T-helper 1 cell treated with Interleukin-12 subunit alpha and Interleukin-12 subunit beta and Interleukin-4 antibody, amounts not matched to agents 30 μg/mL and 1 μg/mL, for 36 hours (primary cell): ENCODE measurements at regions not wholly inside any gene's neighbourhood (a gene's known extent, or its start where the extent isn't known, plus 50 kb on each side); places are given as distances from the start of the nearest gene placed in this dataset.
"Not testable (repeated sequence)": the region's sequence is repeated elsewhere in the genome, so short reads cannot be mapped to it uniquely, and the experiment has no call there.

ENCODE experiments used
- H3K27ac Mint-ChIP-seq: one replicate; pipeline ENCODE4 v1.8.0; 2021; ENCODE audit warnings: mild to moderate bottlenecking, mixed read lengths
- H3K27me3 Mint-ChIP-seq: one replicate; pipeline ENCODE4 v1.8.0; 2021; ENCODE audit warnings: low read depth, mixed read lengths
- H3K36me3 Mint-ChIP-seq: one replicate; pipeline ENCODE4 v1.8.0; 2021; ENCODE audit warnings: low read depth, mixed read lengths
- H3K4me1 Mint-ChIP-seq: one replicate; pipeline ENCODE4 v1.8.0; 2021; ENCODE audit warnings: low read depth, mixed read lengths
- H3K4me3 Mint-ChIP-seq: one replicate; pipeline ENCODE4 v1.8.0; 2021; ENCODE audit warnings: mild to moderate bottlenecking, moderate library complexity, mixed read lengths
- H3K9me3 Mint-ChIP-seq: one replicate; pipeline ENCODE4 v1.8.0; 2021; ENCODE audit warnings: mixed read lengths

DNA sequence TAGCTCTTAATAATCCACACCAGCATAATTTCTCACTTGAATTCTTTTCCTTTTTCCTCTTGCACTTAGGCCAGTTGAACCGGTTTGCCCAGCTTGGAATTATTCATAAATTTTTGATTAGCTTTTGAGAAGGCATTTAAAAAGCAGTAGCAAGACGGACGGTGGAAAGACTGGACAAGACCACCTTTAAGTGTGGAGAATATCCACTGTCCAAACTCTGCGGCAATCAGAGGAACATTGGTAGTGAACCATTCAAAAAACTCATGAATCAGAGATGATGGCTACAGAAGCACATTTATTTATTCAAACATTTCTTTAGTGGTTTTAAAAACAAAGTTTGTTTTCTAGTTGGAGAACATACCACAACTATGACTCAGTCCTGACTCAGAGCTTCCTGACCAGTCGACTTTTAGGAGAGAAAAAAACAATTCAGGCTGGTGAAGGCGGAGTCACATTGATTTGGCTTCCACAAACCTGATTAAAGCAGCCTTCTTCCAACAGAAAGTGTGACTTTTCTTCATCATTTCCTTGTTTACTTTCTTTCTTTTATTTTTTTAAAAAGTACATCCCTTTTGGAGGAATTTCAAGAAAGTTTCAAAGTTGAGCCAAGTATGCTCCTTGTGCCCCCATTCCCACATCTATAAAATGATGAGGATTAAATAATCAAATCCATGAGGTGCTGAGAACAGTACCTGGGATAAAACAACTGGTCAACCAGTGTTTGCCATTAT lies 128.8 kb downstream of the ADSS2 start:
- H3K27ac Mint-ChIP-seq = peak overlapping the region; percentile 80
- no peaks in the 10 kb centered on the region for H3K27me3 Mint-ChIP-seq
- peaks cover 67% of the 10 kb centered on the region for H3K4me1 Mint-ChIP-seq

DNA sequence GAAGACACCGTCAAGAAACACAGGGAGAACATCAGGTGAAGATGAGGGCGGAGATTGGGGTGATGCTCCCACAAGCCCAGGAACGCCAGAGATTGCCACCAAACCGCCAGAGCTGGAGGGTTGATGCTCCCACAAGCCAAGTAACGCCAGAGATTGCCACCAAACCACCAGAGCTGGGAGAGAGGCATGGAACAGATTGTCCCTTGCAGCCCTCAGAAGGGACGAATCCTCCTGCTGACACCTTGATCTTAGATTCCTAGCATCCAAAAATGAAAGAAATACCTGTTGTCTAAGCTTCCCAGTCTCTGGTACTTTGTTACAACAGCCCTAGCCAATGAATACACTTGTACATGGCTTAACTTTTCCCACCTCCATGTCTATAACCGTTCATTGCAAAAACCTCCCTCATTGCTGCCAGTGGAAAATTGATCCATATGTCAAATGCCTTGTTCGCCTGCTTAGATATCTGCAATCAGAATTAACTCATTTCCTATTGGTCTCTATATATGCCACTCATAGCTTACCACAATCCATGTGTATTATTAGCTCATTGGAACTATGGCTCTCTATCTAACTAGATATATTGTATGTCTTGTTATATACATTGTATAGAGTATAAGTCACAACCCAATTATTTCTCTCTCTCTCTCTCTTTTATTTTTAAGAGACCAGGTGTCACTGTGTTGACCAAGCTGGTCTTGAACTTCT lies 127.4 kb downstream of the ADSS2 start:
- Mint-ChIP-seq H3K4me1 (peaks cover 56% of the 10 kb centered on the region), H3K4me3 (peak overlapping the region; percentile 69), H3K36me3 (peaks cover 14% of the 10 kb centered on the region), H3K27ac (peak overlapping the region; percentile 80), H3K27me3 (no peaks in the 10 kb centered on the region), H3K9me3 (peaks cover 12% of the 10 kb centered on the region)

More for the DNA sequence above, 128.8 kb downstream of the ADSS2 start:
- Mint-ChIP-seq H3K4me3 (peak overlapping the region; percentile 40), H3K36me3 (peaks cover 10% of the 10 kb centered on the region), H3K9me3 (peaks cover 4% of the 10 kb centered on the region)

DNA sequence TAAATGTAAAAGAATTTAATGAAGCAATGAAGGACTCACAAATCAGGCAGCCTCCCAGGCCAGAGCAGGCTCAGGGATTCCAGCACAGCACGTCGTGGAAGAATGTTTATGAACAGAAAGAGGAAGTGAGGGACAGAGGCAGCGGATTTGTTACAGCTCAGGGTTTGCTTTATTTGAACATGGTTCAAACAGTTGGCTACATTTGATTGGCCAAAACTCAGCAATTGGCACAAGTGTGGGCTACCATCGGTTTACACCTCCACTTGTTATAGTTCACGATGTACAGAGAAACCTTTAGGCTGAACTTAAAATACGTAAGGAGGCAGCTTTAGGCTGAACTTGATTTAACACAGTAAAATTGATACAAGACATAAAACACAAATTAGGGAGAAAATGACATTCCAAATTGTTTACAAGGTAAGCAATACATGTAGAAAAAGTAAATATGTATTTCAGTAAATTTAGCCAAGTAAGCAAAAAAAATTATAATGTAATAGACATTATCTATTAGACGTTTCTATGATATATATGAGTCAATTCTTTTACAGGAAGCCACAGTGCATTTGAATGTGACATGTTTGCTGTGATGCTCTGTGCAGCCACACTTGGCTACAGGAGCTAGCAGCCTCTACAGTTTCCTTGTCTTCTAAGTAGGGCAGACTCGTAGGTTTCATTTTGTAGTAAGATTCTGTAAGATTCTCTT lies 126.5 kb downstream of the ADSS2 start:
- H3K9me3 Mint-ChIP-seq = peaks cover 16% of the 10 kb centered on the region
- peak overlapping the region; percentile 95 for H3K27ac Mint-ChIP-seq
- H3K4me1 Mint-ChIP-seq = peaks cover 50% of the 10 kb centered on the region
- H3K27me3 Mint-ChIP-seq = peaks cover 4% of the 10 kb centered on the region
- H3K36me3 Mint-ChIP-seq = peaks cover 14% of the 10 kb centered on the region
- H3K4me3 Mint-ChIP-seq = peak overlapping the region; percentile 69

DNA sequence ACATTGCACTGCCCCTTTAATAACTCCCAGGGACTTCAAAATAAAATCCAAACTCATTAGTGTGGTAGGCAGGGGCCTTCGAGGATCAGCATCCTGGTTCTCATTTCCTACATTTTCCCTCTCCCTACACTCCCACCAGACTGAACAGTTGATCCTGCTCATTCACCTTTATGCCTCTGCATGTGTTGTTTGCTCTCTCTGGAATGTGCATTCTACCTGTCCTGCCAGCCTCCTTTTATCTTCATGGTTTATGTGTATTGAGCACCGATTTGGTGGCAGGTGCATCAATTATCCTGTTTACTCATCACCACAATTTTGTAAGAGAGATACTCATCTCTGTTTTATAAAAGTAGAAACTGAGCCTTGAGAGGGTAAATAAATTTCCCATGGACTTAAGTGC lies 125.0 kb downstream of the ADSS2 start:
- Mint-ChIP-seq H3K4me3 (peak overlapping the region; percentile 21), H3K36me3 (peaks cover 14% of the 10 kb centered on the region), H3K9me3 (peaks cover 16% of the 10 kb centered on the region), H3K27me3 (peaks cover 12% of the 10 kb centered on the region), H3K4me1 (peaks cover 42% of the 10 kb centered on the region), H3K27ac (peak overlapping the region; percentile 65)

DNA sequence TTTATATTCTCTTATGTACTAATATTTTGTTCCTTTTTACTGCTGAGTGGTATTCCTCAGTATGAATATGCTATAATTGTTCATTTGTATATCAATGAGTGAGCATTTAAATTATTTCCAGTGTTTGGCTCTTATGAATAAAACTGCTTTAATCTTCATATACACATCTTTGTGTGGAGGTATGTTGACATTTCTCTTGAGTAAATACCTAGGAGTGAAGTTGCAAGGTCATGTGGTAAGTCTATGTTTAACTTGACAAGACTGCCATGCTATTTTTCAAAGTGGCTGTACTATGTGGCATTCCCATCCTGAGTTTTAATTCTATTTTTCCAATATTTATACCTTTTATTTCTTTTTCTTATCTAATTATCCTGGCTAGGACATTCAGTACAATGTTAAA lies 124.2 kb downstream of the ADSS2 start:
- Mint-ChIP-seq H3K27me3 (peaks cover 18% of the 10 kb centered on the region), H3K36me3 (peaks cover 15% of the 10 kb centered on the region), H3K4me3 (no peak overlapping the region), H3K9me3 (peaks cover 16% of the 10 kb centered on the region), H3K27ac (no peak overlapping the region), H3K4me1 (peaks cover 40% of the 10 kb centered on the region)

DNA sequence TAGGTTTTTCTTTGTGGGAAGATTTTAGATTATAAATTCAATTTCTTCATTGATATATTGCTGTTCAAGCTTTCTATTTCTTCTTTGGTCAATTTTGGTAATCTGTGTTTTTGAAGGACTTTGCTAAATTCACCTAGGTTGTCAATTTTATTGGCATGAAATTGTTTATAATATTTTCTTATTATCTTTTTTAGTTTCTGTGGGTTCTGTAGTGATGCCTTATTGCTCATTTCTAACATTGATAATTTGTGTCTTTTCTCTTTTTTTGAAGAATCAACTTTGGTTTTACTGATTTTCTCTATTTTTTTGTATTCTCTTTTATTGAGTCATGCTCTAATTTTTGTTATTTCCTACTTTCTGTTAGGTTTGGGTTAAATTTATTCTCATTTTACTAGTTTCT lies 123.2 kb downstream of the ADSS2 start:
- Mint-ChIP-seq H3K27ac (no peak overlapping the region), H3K9me3 (peaks cover 12% of the 10 kb centered on the region), H3K4me3 (no peak overlapping the region), H3K27me3 (peaks cover 27% of the 10 kb centered on the region), H3K36me3 (peaks cover 10% of the 10 kb centered on the region), H3K4me1 (peaks cover 33% of the 10 kb centered on the region)

DNA sequence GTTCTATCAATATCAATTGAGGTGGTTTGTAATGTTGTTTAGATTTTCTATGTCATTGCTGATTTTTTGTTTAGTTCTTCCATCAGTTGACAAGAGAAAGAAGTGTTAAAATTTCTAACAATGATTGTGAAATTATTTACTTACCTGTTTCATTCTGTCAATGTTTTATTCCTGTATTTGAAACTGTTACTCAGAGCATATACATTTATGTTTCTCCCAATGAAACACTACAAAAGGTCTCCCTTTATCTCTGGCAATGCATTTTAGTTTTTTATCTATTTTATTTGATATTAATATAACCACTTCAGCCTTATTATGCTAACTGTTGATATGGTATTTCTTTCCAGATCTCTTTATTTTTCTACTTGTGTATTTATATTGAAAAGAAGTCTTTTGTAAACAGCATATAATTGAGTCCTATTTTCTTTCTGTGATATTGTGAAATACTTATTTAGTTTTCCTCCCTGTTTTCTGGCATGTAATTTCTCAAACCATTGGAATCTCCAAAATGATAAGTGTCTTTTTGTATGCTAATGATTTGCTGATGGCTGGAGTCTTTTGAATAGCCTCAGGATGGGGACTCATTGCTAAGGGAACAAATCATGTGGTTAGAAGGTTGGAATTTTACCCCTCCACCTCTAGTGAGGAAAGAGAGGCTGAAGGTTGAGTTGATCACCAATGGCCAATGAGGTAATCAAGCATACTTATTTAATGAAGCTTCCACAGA lies 122.0 kb downstream of the ADSS2 start:
- H3K9me3 Mint-ChIP-seq = peaks cover 12% of the 10 kb centered on the region
- no peak overlapping the region for H3K4me3 Mint-ChIP-seq
- no peak overlapping the region for H3K27ac Mint-ChIP-seq
- peaks cover 10% of the 10 kb centered on the region for H3K36me3 Mint-ChIP-seq
- peaks cover 25% of the 10 kb centered on the region for H3K4me1 Mint-ChIP-seq
- peaks cover 40% of the 10 kb centered on the region for H3K27me3 Mint-ChIP-seq

DNA sequence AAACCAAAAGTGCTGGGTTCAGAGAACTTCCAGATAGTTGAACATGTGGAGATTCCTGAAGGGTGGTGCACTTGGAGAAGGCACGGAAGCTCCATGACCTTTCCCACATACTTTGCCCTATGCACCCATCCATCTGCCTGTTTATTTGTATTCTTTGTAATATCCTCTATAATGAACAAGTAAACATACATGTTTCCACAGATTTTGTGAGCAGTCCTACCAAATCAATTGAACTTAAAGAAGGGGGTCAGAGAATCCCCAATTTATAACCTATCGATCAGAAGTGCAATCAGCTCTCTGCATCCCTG lies 121.4 kb downstream of the ADSS2 start:
- Mint-ChIP-seq H3K27ac (no peak overlapping the region), H3K9me3 (peaks cover 12% of the 10 kb centered on the region), H3K36me3 (peaks cover 10% of the 10 kb centered on the region), H3K4me1 (peaks cover 20% of the 10 kb centered on the region), H3K27me3 (peaks cover 40% of the 10 kb centered on the region), H3K4me3 (no peak overlapping the region)

DNA sequence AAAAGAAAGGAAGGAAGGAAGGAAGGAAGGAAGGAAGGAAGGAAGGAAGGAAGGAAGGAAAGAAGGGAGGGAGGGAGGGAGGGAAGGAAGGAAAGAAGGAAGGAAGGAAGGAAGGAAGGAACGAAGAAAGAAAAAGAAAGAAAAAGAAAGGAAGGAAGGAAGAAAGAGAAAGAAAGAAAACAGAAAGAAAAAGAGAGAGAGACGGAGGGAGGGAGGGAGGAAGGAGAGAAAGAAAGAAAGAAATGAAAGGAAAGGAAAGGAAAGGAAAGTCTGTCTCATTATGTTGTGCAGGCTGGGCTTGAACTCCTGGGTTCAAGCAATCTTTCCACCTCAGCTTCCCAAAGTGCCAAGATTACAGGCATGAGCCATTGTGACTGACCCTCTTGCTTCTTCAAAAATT lies 118.9 kb downstream of the ADSS2 start:
- not testable (repeated sequence) for H3K36me3 Mint-ChIP-seq, H3K27ac Mint-ChIP-seq, H3K4me1 Mint-ChIP-seq, H3K4me3 Mint-ChIP-seq
- Mint-ChIP-seq H3K27me3 (peaks cover 40% of the 10 kb centered on the region), H3K9me3 (peaks cover 12% of the 10 kb centered on the region)

DNA sequence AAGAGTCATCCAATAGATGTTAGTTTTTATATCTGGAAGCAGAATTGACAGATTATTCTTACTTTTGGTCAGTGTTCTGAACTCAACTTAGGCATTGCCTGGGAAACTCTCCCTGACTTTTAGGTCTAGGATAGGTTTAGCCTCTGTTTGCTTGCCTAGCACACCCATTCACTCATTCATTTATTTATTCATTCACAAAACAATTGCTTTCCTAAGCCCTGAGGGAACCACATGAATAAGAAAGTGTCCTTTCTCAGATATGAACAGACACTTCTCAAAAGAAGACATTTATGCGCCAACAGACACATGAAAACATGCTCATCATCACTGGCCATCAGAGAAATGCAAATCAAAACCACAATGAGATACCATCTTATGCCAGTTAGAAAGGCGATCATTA lies 117.4 kb downstream of the ADSS2 start:
- H3K27ac Mint-ChIP-seq, H3K36me3 Mint-ChIP-seq, H3K4me3 Mint-ChIP-seq, H3K9me3 Mint-ChIP-seq: not testable (repeated sequence)
- Mint-ChIP-seq H3K4me1 (peaks cover 13% of the 10 kb centered on the region), H3K27me3 (peaks cover 40% of the 10 kb centered on the region)

DNA sequence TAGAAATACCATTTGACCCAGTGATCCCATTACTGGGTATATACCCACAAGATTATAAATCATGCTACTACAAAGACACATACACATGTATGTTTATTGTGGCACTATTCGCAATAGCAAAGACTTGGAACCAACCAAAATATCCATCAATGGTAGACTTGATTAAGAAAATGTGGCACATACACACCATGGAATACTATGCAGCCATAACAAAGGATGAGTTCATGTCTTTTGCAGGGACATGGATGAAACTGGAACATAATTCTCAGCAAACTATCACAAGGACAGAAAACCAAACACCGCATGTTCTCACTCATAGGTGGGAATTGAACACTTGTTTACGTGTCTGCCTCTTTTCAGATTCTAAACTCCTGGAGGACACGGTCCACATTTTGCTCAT lies 116.9 kb downstream of the ADSS2 start:
- H3K4me3 Mint-ChIP-seq, H3K27ac Mint-ChIP-seq, H3K9me3 Mint-ChIP-seq, H3K36me3 Mint-ChIP-seq: not testable (repeated sequence)
- H3K27me3 Mint-ChIP-seq = peaks cover 38% of the 10 kb centered on the region
- H3K4me1 Mint-ChIP-seq = peaks cover 17% of the 10 kb centered on the region

DNA sequence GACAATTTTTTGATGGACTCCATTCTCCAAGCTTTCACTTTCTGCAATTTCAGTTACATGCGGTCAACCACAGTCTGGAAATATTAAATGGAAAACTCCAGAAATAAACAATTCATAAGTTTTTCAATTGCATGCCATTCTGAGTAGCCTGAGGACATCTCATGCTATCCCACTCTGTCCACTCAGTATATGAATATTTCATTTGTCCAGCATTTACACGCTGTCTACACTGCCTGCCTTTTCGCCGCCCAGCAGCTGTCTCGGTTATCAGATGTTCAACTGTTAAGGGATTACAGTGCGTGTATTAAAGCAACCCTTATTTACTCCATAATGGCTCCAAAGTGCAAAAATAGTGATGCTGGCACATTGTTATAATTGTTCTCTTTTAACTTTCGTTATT lies 116.3 kb downstream of the ADSS2 start:
- no peaks in the 10 kb centered on the region for H3K9me3 Mint-ChIP-seq
- peaks cover 17% of the 10 kb centered on the region for H3K4me1 Mint-ChIP-seq
- H3K27me3 Mint-ChIP-seq = peaks cover 33% of the 10 kb centered on the region
- H3K36me3 Mint-ChIP-seq = peaks cover 2% of the 10 kb centered on the region
- no peak overlapping the region for H3K4me3 Mint-ChIP-seq
- no peak overlapping the region for H3K27ac Mint-ChIP-seq

DNA sequence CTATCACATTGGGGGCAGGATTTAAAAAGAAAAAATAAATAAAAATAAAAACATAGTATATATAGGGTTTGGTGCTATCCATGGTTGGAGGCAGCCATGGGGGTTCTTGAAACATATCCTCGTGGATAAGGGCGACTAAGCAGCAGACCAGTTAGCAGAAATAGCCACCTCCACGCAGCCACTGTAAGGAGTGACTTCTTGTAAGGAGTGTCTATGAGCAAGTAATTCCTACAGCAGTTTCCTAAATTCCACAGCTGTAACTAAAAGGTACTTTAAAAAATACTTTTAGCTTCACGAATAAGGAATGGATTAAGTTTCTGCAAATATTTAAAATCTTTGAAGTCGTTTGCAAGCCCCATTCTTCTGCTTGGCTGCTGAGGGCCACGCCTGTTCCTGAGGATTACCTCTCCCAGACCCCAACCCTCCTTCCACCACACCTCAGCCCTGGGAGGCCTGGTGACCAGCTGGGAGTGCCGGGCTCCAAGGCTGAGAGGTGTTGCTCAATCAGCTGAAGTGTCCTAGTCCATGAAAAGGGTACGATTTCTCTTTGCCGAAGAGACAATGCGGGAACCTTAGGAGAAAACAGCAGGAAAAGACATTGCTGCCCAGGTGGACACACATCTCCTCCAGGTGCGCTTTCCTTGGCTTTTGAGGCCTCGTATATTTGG lies 115.3 kb downstream of the ADSS2 start:
- Mint-ChIP-seq H3K36me3 (peaks cover 2% of the 10 kb centered on the region), H3K27me3 (peaks cover 28% of the 10 kb centered on the region), H3K4me3 (no peak overlapping the region), H3K27ac (no peak overlapping the region), H3K4me1 (peaks cover 18% of the 10 kb centered on the region), H3K9me3 (no peaks in the 10 kb centered on the region)

DNA sequence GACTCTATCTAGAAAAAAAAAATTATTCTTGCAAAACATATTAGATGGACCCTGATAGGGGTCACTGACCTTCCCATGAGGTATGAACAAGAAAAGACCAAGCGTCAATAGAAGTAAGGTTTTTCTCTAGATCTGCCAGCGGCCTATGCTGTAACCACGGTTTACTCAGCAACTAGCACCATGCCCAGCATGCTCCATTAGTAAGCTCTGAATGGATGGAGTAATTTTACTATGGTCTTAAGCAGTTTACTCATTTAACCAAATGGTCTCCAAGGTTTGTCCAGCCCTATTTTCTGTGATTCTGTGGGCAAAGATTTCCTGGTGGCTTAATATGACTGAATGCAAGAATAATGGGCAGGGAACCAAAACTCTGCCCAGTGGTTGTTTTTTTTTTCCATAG lies 113.9 kb downstream of the ADSS2 start:
- peaks cover 22% of the 10 kb centered on the region for H3K4me1 Mint-ChIP-seq
- no peaks in the 10 kb centered on the region for H3K9me3 Mint-ChIP-seq
- no peak overlapping the region for H3K27ac Mint-ChIP-seq
- no peaks in the 10 kb centered on the region for H3K36me3 Mint-ChIP-seq
- no peak overlapping the region for H3K4me3 Mint-ChIP-seq
- H3K27me3 Mint-ChIP-seq = peaks cover 19% of the 10 kb centered on the region
